Coronary artery (tissue), 2 donors: ENCODE measurements at regions not wholly inside any gene's neighbourhood (a gene's known extent, or its start where the extent isn't known, plus 50 kb on each side); places are given as distances from the start of the nearest gene placed in this dataset.

ENCODE experiments used
- DNase-seq: peaks from one replicate; pipeline ENCODE4 v3.0.0-alpha.2; 2017; ENCODE audit warnings: low spot score
- H3K27ac ChIP-seq, 2 donors: fragments of 200-600 bp; sonication (generic); one replicate each; pipeline ENCODE4 v1.5.1; 2016 to 2019
- H3K4me3 ChIP-seq: fragments of 200-600 bp; sonication (generic); 2 replicates; pipeline ENCODE4 v1.5.1; 2016; ENCODE audit warnings: mild to moderate bottlenecking, moderate library complexity
- TF ChIP-seq, protein P1 (sequence below): fragments of 200-600 bp; sonication (generic); IDR thresholded peaks from one replicate; pipeline ENCODE4 v1.5.1; 2019; ENCODE audit warnings: antibody characterized with exemption

DNA sequence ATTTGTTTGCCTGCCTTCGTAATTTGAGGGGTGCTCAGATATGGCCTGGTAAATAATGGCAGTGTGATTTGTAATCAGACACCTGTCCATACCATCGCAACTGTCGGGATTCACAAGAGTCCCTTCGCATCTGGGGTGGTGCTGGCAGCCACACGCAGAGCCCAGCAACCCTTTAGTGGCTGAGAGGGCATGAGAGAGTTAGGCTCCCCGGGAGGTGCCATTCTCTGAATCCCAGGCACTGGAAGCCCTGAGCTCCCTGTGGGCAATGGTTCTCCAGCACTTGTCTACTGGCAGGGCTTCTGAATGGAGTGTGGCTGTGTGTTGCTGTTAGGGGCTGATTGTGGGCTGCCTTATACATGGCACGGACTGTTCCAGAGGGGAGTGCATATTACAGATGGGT lies 230.1 kb downstream of the EBLN2 start:
- Histone ChIP-seq H3K27ac (no peak overlapping the region), H3K4me3 (no peak overlapping the region)
- TF ChIP-seq, protein P1, sequence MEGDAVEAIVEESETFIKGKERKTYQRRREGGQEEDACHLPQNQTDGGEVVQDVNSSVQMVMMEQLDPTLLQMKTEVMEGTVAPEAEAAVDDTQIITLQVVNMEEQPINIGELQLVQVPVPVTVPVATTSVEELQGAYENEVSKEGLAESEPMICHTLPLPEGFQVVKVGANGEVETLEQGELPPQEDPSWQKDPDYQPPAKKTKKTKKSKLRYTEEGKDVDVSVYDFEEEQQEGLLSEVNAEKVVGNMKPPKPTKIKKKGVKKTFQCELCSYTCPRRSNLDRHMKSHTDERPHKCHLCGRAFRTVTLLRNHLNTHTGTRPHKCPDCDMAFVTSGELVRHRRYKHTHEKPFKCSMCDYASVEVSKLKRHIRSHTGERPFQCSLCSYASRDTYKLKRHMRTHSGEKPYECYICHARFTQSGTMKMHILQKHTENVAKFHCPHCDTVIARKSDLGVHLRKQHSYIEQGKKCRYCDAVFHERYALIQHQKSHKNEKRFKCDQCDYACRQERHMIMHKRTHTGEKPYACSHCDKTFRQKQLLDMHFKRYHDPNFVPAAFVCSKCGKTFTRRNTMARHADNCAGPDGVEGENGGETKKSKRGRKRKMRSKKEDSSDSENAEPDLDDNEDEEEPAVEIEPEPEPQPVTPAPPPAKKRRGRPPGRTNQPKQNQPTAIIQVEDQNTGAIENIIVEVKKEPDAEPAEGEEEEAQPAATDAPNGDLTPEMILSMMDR = no peak
- no peak for DNase-seq

DNA sequence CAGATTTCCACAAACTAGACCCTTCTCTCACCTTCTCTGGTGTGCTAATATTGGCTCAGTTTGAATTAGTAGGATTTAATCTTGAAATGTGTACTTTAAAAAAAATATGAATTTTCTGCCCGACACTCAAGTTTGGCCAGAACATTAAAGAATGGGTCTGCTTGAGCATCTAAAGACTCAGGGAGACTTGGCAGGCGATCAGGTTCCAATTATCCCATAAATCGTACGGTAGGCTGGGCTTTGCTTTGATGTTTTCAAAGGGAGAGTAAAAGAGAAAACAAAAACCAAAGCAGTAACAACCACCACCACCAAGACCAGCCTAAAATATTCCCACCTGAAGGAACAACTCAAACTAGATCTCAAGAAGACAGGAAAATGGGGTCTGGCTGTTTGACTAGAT lies 230.8 kb downstream of the EBLN2 start:
- TF ChIP-seq, protein P1 = no peak
- Histone ChIP-seq H3K27ac (no peak overlapping the region), H3K4me3 (no peak overlapping the region)
- no peak for DNase-seq

GRCh38 chr3:73294537-73294936 lies 233.1 kb downstream of the EBLN2 start:
- no peak overlapping the region for H3K27ac ChIP-seq
- no peak for DNase-seq
- TF ChIP-seq, protein P1 = no peak
- no peak overlapping the region for H3K4me3 ChIP-seq

DNA sequence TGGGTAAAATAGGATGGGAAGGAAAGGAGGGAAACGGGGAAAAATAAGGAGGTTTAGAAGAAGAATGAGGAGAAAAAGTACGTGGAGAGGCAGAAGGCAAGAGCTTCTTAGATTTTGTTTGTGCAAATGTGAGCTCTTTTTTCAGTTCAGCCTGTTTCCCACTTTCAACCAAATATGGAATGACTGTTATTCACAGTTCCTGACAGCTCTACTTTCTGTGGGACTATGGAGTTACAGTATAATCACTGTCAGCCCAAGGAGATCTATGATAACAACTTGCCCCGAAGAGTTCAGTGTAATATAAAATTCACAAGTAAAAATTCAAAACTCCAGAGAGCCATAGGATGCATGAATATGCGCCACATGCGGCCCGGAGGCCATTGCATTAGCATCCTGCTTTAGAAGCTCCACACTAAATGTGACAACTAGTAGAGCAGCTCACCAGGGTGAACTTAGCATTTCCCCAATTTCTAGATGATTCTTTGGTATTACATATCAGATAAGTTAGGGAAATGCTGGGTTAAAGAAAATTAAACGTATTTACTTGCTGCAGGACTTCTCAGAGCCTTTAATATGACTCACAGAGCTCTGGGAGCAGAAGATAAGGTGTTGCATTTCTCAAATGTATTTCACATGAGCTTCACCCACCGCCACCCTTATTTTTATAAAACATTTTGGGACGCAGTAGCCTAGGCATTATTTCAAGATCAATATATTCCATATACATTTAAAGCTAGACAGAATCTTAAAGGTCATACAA lies 234.6 kb downstream of the EBLN2 start:
- no peak for DNase-seq
- Histone ChIP-seq H3K4me3 (no peak overlapping the region), H3K27ac (no peak overlapping the region)
- TF ChIP-seq, protein P1 = no peak

DNA sequence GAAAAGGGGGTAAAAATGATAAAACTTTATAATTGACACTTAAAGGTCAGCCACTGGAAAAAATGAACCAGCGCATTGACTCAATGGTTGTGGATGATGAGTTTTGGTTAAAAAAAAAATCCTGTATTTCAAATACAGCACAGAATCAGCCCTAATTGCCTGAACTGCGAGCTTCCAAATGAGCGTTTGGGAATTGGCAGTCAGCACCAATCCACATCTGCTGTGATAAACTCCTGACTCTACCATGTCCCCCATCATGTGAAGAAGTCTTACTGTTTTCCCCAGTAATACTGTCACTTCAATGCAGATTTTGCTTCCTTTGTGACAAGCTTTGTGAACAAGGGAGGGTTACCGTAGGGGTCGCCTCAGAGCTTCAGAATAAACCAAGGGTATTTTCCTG lies 235.4 kb downstream of the EBLN2 start:
- no peak for DNase-seq
- Histone ChIP-seq H3K4me3 (no peak overlapping the region), H3K27ac (no peak overlapping the region)
- TF ChIP-seq, protein P1 = no peak

GRCh38 chr3:73298243-73299183 lies 237.1 kb downstream of the EBLN2 start:
- TF ChIP-seq, protein P1 = no peak
- Histone ChIP-seq H3K4me3 (no peak overlapping the region), H3K27ac (no peak overlapping the region)
- DNase-seq = no peak
